Gastrocnemius medialis (tissue), 4 donors: ENCODE measurements at regions not wholly inside any gene's neighbourhood (a gene's known extent, or its start where the extent isn't known, plus 50 kb on each side); places are given as distances from the start of the nearest gene placed in this dataset.

Experiments
- ATAC-seq, 2 donors: fragments of 150-250 bp; one replicate each; pipeline ENCODE4 v1.9.1; 2016
- DNase-seq, 2 donors: peaks; one replicate each; pipeline ENCODE4 v3.0.0-alpha.2; 2019
- H3K27ac ChIP-seq, 4 donors: fragments of 200-600 bp; sonication (generic); 1 replicate in 1 of 4; 2 replicates in 3 of 4; pipeline ENCODE4 v1.5.1; 2016 to 2018; ENCODE audit warnings: mild to moderate bottlenecking in 2 of 4, moderate library complexity in 1 of 4
- H3K27me3 ChIP-seq, 3 donors: fragments of 200-600 bp; sonication (generic) in 2 of 3; 1 replicate in 1 of 3; 2 replicates in 2 of 3; pipeline versions ENCODE4 v1.5.1 to v1.6.0; 2016 to 2019; ENCODE audit warnings: mild to moderate bottlenecking in 1 of 3, moderate library complexity in 1 of 3
- H3K36me3 ChIP-seq, 2 donors: fragments of 200-600 bp; sonication (generic) in 1 of 2; one replicate each; pipeline ENCODE4 v1.5.1; 2017 to 2018
- H3K4me1 ChIP-seq, 2 donors: fragments of 200-600 bp; sonication (generic) in 1 of 2; one replicate each; pipeline ENCODE4 v1.5.1; 2016 to 2017; ENCODE audit warnings: mild to moderate bottlenecking in 2 of 2
- H3K4me3 ChIP-seq, 4 donors: fragments of 200-600 bp; sonication (generic) in 3 of 4; 1 replicate in 1 of 4; 2 replicates in 3 of 4; pipeline ENCODE4 v1.5.1; 2016 to 2019; ENCODE audit warnings: mild to moderate bottlenecking in 2 of 4
- H3K9me3 ChIP-seq, 3 donors: fragments of 200-600 bp; sonication (generic) in 2 of 3; 1 replicate in 1 of 3; 2 replicates in 2 of 3; pipeline ENCODE4 v1.5.1; 2016 to 2019
- CTCF ChIP-seq, 5 experiments: fragments of 450-650 bp in 3 of 5; fragments of 200-600 bp in 2 of 5; sonication (generic) in 2 of 5; IDR thresholded peaks in 4 of 5; conservative IDR thresholded peaks in 1 of 5; 1 replicate in 4 of 5; 2 replicates in 1 of 5; pipeline ENCODE4 v1.5.1; 2016 to 2019; ENCODE audit warnings: antibody characterized with exemption in 5 of 5, mild to moderate bottlenecking in 3 of 5, moderate library complexity in 3 of 5
- POLR2A ChIP-seq, 2 donors: fragments of 450-650 bp; IDR thresholded peaks; one replicate each; pipeline ENCODE4 v1.6.1; 2017; ENCODE audit warnings: antibody characterized with exemption in 2 of 2, mild to moderate bottlenecking in 2 of 2, moderate library complexity in 2 of 2
- in situ Hi-C, 4 donors: fragments of 200-750 bp; cut with MboI; loops; one replicate each; pipeline versions ENCODE4 v1.15.0 to v1.8.0; 2017; ENCODE audit warnings: low sequenced_read_pairs in 4 of 4
- intact Hi-C: fragments of 100-400 bp; cut with DNase I; formaldehyde crosslinking; loops from one replicate; pipeline ENCODE4 v1.15.1; 2023; ENCODE audit warnings: low total_unique reads

GRCh38 chr4:186820391-186820891 is 96.8 kb upstream of the FAT1 start:
- Histone ChIP-seq H3K4me3 (no peak overlapping the region), H3K9me3 (no peaks in the 10 kb centered on the region), H3K27me3 (no peaks in the 10 kb centered on the region), H3K4me1 (no peaks in the 10 kb centered on the region), H3K27ac (no peak overlapping the region), H3K36me3 (no peaks in the 10 kb centered on the region)
- in situ Hi-C loops (no loop called here), intact Hi-C loops (no loop called here)
- TF ChIP-seq CTCF (IDR thresholded peaks at IDR 0.05 in 4 of 5, conservative IDR thresholded peaks at IDR 0.05 in 1 of 5) (no peak), POLR2A (IDR thresholded peaks at IDR 0.05) (no peak)
- no peak for DNase-seq
- no peak for ATAC-seq

DNA sequence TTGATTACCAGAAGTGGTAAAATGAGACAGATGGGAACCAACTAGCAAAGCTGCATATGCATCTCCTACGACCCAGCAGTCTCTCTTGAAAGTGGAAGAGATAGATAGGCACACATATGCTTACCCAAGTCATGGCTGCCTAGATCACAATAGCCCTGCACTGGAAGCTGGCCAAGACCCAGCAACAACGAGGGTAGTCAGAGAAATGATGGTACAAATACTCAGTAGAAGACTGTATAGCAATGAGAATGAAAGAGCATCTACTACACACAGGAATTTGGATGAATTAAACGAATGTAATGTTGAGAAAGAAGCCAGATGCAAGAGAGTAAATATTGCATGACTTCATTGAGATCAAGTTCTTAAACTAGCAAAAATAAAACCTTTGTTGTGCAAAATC is 100.3 kb upstream of the FAT1 start:
- H3K9me3 ChIP-seq, result no peaks in the 10 kb centered on the region
- no peak overlapping the region for H3K4me3 ChIP-seq
- H3K27ac ChIP-seq, result no peak overlapping the region
- H3K4me1 ChIP-seq, result no peaks in the 10 kb centered on the region
- no peaks in the 10 kb centered on the region for H3K36me3 ChIP-seq
- intact Hi-C loops (no loop called here), in situ Hi-C loops (no loop called here)
- DNase-seq (no peak), ATAC-seq (no peak)
- no peak for TF ChIP-seq POLR2A (IDR thresholded peaks at IDR 0.05)
- TF ChIP-seq CTCF (IDR thresholded peaks at IDR 0.05 in 4 of 5, conservative IDR thresholded peaks at IDR 0.05 in 1 of 5), result no peak
- H3K27me3 ChIP-seq, result no peaks in the 10 kb centered on the region

- DNase-seq (no peak), ATAC-seq (no peak)
- no peaks in the 10 kb centered on the region for H3K4me1 ChIP-seq
- no peak for TF ChIP-seq POLR2A (IDR thresholded peaks at IDR 0.05)
- TF ChIP-seq CTCF (IDR thresholded peaks at IDR 0.05 in 4 of 5, conservative IDR thresholded peaks at IDR 0.05 in 1 of 5), result no peak
- H3K4me3 ChIP-seq, result no peak overlapping the region
- H3K27ac ChIP-seq, result no peak overlapping the region
- H3K27me3 ChIP-seq, result no peaks in the 10 kb centered on the region
- in situ Hi-C loops (no loop called here), intact Hi-C loops (no loop called here)
- H3K36me3 ChIP-seq, result no peaks in the 10 kb centered on the region
- no peaks in the 10 kb centered on the region for H3K9me3 ChIP-seq
Observed at GRCh38 chr4:186825069-186825468, 101.4 kb upstream of the FAT1 start.

- in situ Hi-C loops (no loop called here), intact Hi-C loops (no loop called here)
- H3K27ac ChIP-seq, result no peak overlapping the region
- H3K4me3 ChIP-seq, result no peak overlapping the region
- no peak for DNase-seq
- H3K4me1 ChIP-seq, result no peaks in the 10 kb centered on the region
- TF ChIP-seq POLR2A (IDR thresholded peaks at IDR 0.05) (no peak), CTCF (IDR thresholded peaks at IDR 0.05 in 4 of 5, conservative IDR thresholded peaks at IDR 0.05 in 1 of 5) (no peak)
- ATAC-seq, result no peak
- no peaks in the 10 kb centered on the region for H3K27me3 ChIP-seq
- H3K36me3 ChIP-seq, result no peaks in the 10 kb centered on the region
- H3K9me3 ChIP-seq, result no peaks in the 10 kb centered on the region
Observed at GRCh38 chr4:186826006-186826405, 102.3 kb upstream of the FAT1 start.

GRCh38 chr4:186826846-186827533 is 103.3 kb upstream of the FAT1 start:
- H3K9me3 ChIP-seq, result no peaks in the 10 kb centered on the region
- no peak for TF ChIP-seq POLR2A (IDR thresholded peaks at IDR 0.05)
- no peak for TF ChIP-seq CTCF (IDR thresholded peaks at IDR 0.05 in 4 of 5, conservative IDR thresholded peaks at IDR 0.05 in 1 of 5)
- no peak overlapping the region for H3K27ac ChIP-seq
- intact Hi-C loops, result no loop called here
- ATAC-seq, result no peak
- no peak for DNase-seq
- in situ Hi-C loops, result no loop called here
- no peaks in the 10 kb centered on the region for H3K27me3 ChIP-seq
- H3K4me3 ChIP-seq, result no peak overlapping the region
- H3K4me1 ChIP-seq, result no peaks in the 10 kb centered on the region
- H3K36me3 ChIP-seq, result no peaks in the 10 kb centered on the region
